ENCODE measurements at regions not wholly inside any gene's neighbourhood (a gene's known extent, or its start where the extent isn't known, plus 50 kb on each side); places are given as distances from the start of the nearest gene placed in this dataset.

GRCh38 chr5:123787635-123788034, 275.7 kb downstream of the CSNK1G3 start:
- no peak for TF ChIP-seq POLR2A (IDR thresholded peaks at IDR 0.05)
- no peak for TF ChIP-seq CTCF (IDR thresholded peaks at IDR 0.05)

Data from uterus (tissue), 2 donors.